ENCODE measurements at regions not wholly inside any gene's neighbourhood (a gene's known extent, or its start where the extent isn't known, plus 50 kb on each side); places are given as distances from the start of the nearest gene placed in this dataset.

GRCh38 chr4:52358366-52358765 is 300.7 kb downstream of the USP46 start:
- H3K4me1 ChIP-seq (ENCODE audit: insufficient read depth, insufficient read length), result no peaks in the 10 kb centered on the region
- no peak overlapping the region for H3K4me3 ChIP-seq (ENCODE audit: insufficient read length, low read depth)
- no peak for DNase-seq (ENCODE audit: low read depth, low spot score)
- H3K9ac ChIP-seq (ENCODE audit: insufficient read length, low read depth), result no peak overlapping the region
- H3K27me3 ChIP-seq (ENCODE audit: insufficient read depth, insufficient read length), result no peaks in the 10 kb centered on the region
- no peaks in the 10 kb centered on the region for H3K9me3 ChIP-seq (ENCODE audit: insufficient read depth, low read length)
- TF ChIP-seq SUZ12 (IDR thresholded peaks at IDR 0.05; ENCODE audit: extremely low read depth, insufficient read depth, insufficient read length) (no peak), ZNF274 (IDR thresholded peaks at IDR 0.05; ENCODE audit: low read depth, low read length) (no peak)
- H3K36me3 ChIP-seq (ENCODE audit: insufficient read depth, insufficient read length, low read length), result no peaks in the 10 kb centered on the region

GRCh38 chr4:52358883-52359321 is 300.2 kb downstream of the USP46 start:
- Histone ChIP-seq H3K36me3 (ENCODE audit: insufficient read depth, insufficient read length, low read length) (no peaks in the 10 kb centered on the region), H3K9ac (ENCODE audit: insufficient read length, low read depth) (no peak overlapping the region), H3K4me1 (ENCODE audit: insufficient read depth, insufficient read length) (no peaks in the 10 kb centered on the region), H3K4me3 (ENCODE audit: insufficient read length, low read depth) (no peak overlapping the region), H3K9me3 (ENCODE audit: insufficient read depth, low read length) (no peaks in the 10 kb centered on the region), H3K27me3 (ENCODE audit: insufficient read depth, insufficient read length) (no peaks in the 10 kb centered on the region)
- TF ChIP-seq SUZ12 (IDR thresholded peaks at IDR 0.05; ENCODE audit: extremely low read depth, insufficient read depth, insufficient read length) (no peak), YY1 (IDR thresholded peaks at IDR 0.05; ENCODE audit: insufficient read depth, insufficient read length) (no peak), ZNF274 (IDR thresholded peaks at IDR 0.05; ENCODE audit: low read depth, low read length) (no peak)
- DNase-seq (ENCODE audit: low read depth, low spot score), result no peak

GRCh38 chr4:52366191-52366590 is 292.9 kb downstream of the USP46 start:
- H3K9me3 ChIP-seq (ENCODE audit: insufficient read depth, low read length), result no peaks in the 10 kb centered on the region
- no peaks in the 10 kb centered on the region for H3K36me3 ChIP-seq (ENCODE audit: insufficient read depth, insufficient read length, low read length)
- DNase-seq (ENCODE audit: low read depth, low spot score), result no peak
- no peak overlapping the region for H3K9ac ChIP-seq (ENCODE audit: insufficient read length, low read depth)
- H3K4me3 ChIP-seq (ENCODE audit: insufficient read length, low read depth), result no peak overlapping the region
- H3K27me3 ChIP-seq (ENCODE audit: insufficient read depth, insufficient read length), result no peaks in the 10 kb centered on the region
- TF ChIP-seq ZNF274 (IDR thresholded peaks at IDR 0.05; ENCODE audit: low read depth, low read length), result no peak
- no peak for TF ChIP-seq SUZ12 (IDR thresholded peaks at IDR 0.05; ENCODE audit: extremely low read depth, insufficient read depth, insufficient read length)
- TF ChIP-seq YY1 (IDR thresholded peaks at IDR 0.05; ENCODE audit: insufficient read depth, insufficient read length), result no peak
- peaks cover 2% of the 10 kb centered on the region for H3K4me1 ChIP-seq (ENCODE audit: insufficient read depth, insufficient read length)

GRCh38 chr4:52366621-52367020 is 292.5 kb downstream of the USP46 start:
- Histone ChIP-seq H3K27me3 (ENCODE audit: insufficient read depth, insufficient read length) (no peaks in the 10 kb centered on the region), H3K9me3 (ENCODE audit: insufficient read depth, low read length) (no peaks in the 10 kb centered on the region), H3K4me3 (ENCODE audit: insufficient read length, low read depth) (no peak overlapping the region), H3K9ac (ENCODE audit: insufficient read length, low read depth) (no peak overlapping the region), H3K4me1 (ENCODE audit: insufficient read depth, insufficient read length) (peaks cover 2% of the 10 kb centered on the region), H3K36me3 (ENCODE audit: insufficient read depth, insufficient read length, low read length) (no peaks in the 10 kb centered on the region)
- no peak for DNase-seq (ENCODE audit: low read depth, low spot score)
- no peak for TF ChIP-seq YY1 (IDR thresholded peaks at IDR 0.05; ENCODE audit: insufficient read depth, insufficient read length)
- no peak for TF ChIP-seq SUZ12 (IDR thresholded peaks at IDR 0.05; ENCODE audit: extremely low read depth, insufficient read depth, insufficient read length)
- TF ChIP-seq ZNF274 (IDR thresholded peaks at IDR 0.05; ENCODE audit: low read depth, low read length), result no peak

- no peak overlapping the region for H3K4me3 ChIP-seq (ENCODE audit: insufficient read length, low read depth)
- no peaks in the 10 kb centered on the region for H3K27me3 ChIP-seq (ENCODE audit: insufficient read depth, insufficient read length)
- H3K9ac ChIP-seq (ENCODE audit: insufficient read length, low read depth), result no peak overlapping the region
- no peaks in the 10 kb centered on the region for H3K36me3 ChIP-seq (ENCODE audit: insufficient read depth, insufficient read length, low read length)
- no peaks in the 10 kb centered on the region for H3K9me3 ChIP-seq (ENCODE audit: insufficient read depth, low read length)
- TF ChIP-seq YY1 (IDR thresholded peaks at IDR 0.05; ENCODE audit: insufficient read depth, insufficient read length), result no peak
- TF ChIP-seq SUZ12 (IDR thresholded peaks at IDR 0.05; ENCODE audit: extremely low read depth, insufficient read depth, insufficient read length), result no peak
- no peak for TF ChIP-seq ZNF274 (IDR thresholded peaks at IDR 0.05; ENCODE audit: low read depth, low read length)
- H3K4me1 ChIP-seq (ENCODE audit: insufficient read depth, insufficient read length), result peaks cover 2% of the 10 kb centered on the region
- DNase-seq (ENCODE audit: low read depth, low spot score), result no peak
These were observed 291.7 kb downstream of the USP46 start for GRCh38 chr4:52367282-52367830.

- H3K4me1 ChIP-seq (ENCODE audit: insufficient read depth, insufficient read length), result peaks cover 2% of the 10 kb centered on the region
These were observed 290.2 kb downstream of the USP46 start for GRCh38 chr4:52368895-52369294.

GRCh38 chr4:52369649-52370048 is 289.5 kb downstream of the USP46 start:
- DNase-seq (ENCODE audit: low read depth, low spot score), result no peak
- TF ChIP-seq ZNF274 (IDR thresholded peaks at IDR 0.05; ENCODE audit: low read depth, low read length), result no peak
- no peak for TF ChIP-seq YY1 (IDR thresholded peaks at IDR 0.05; ENCODE audit: insufficient read depth, insufficient read length)
- no peak for TF ChIP-seq SUZ12 (IDR thresholded peaks at IDR 0.05; ENCODE audit: extremely low read depth, insufficient read depth, insufficient read length)
- Histone ChIP-seq H3K27me3 (ENCODE audit: insufficient read depth, insufficient read length) (no peaks in the 10 kb centered on the region), H3K9ac (ENCODE audit: insufficient read length, low read depth) (no peak overlapping the region), H3K36me3 (ENCODE audit: insufficient read depth, insufficient read length, low read length) (no peaks in the 10 kb centered on the region), H3K4me1 (ENCODE audit: insufficient read depth, insufficient read length) (peaks cover 2% of the 10 kb centered on the region), H3K9me3 (ENCODE audit: insufficient read depth, low read length) (no peaks in the 10 kb centered on the region), H3K4me3 (ENCODE audit: insufficient read length, low read depth) (no peak overlapping the region)

More at GRCh38 chr4:52368895-52369294, 290.2 kb downstream of the USP46 start:
- Histone ChIP-seq H3K4me3 (ENCODE audit: insufficient read length, low read depth) (no peak overlapping the region), H3K9me3 (ENCODE audit: insufficient read depth, low read length) (no peaks in the 10 kb centered on the region), H3K36me3 (ENCODE audit: insufficient read depth, insufficient read length, low read length) (no peaks in the 10 kb centered on the region), H3K27me3 (ENCODE audit: insufficient read depth, insufficient read length) (no peaks in the 10 kb centered on the region), H3K9ac (ENCODE audit: insufficient read length, low read depth) (no peak overlapping the region)
- TF ChIP-seq YY1 (IDR thresholded peaks at IDR 0.05; ENCODE audit: insufficient read depth, insufficient read length) (no peak), SUZ12 (IDR thresholded peaks at IDR 0.05; ENCODE audit: extremely low read depth, insufficient read depth, insufficient read length) (no peak), ZNF274 (IDR thresholded peaks at IDR 0.05; ENCODE audit: low read depth, low read length) (no peak)
- DNase-seq (ENCODE audit: low read depth, low spot score), result no peak
